HUDEP-2 (cell line): ENCODE measurements at regions not wholly inside any gene's neighbourhood (a gene's known extent, or its start where the extent isn't known, plus 50 kb on each side); places are given as distances from the start of the nearest gene placed in this dataset.

Source experiments
- DNase-seq, 76 experiments: peaks; one replicate each; lab custom pipeline; 2025; ENCODE audit not compliant: unreplicated experiment in 76 of 76; lab: John Stamatoyannopoulos, UW

DNA sequence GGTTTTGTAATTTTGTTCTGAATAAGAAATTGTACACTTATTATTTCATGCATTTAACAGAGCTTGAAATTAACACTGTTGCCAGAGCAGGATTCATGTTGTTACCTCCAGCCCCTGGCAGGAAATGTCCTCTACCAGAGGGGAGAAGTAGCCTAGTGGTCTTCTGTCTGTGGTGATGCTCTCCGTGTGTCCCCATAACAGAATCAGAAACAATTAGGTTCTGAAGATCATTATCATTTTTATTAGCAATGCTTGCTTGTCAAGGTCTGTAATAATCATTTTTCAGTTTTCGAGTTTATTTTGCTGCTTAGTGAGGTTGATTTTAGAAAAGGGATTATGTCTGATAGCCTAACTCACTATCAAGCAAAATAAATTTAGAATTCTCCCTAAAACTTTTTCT, 116.6 kb upstream of the CNTNAP5 start:
- DNase-seq: no peak

GRCh38 chr2:123912171-123912570, 112.9 kb upstream of the CNTNAP5 start:
- DNase-seq: no peak

DNA sequence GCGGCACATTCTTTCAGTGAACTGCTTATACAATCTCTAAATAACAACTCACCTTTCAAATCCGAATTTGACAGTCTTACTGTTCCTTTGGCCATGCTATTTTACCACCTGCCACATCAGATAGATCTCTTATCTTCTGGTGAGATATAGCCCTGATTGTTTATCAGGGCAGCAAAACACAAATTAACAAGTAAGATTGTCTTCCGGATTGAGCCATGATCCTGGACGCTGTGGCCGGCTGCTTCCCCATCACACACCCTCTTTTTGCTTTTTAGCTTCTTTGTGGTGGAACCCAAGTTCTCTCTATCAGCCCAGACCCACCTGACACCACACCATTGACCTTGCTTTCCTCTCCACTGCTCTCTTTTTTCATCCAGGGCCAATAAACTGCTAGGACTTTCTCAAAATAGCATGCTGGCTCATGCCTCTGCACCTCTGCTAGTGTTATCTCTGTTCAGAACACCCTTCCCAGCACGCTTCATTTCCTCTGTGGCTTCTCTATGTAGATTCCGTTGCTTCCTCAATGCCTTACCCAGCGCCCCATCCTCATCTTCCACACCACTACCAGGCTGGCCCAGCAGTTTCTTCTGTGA, 111.8 kb upstream of the CNTNAP5 start:
- no peak for DNase-seq

- no peak for DNase-seq
These were observed 109.7 kb upstream of the CNTNAP5 start for GRCh38 chr2:123915380-123915779.

- no peak for DNase-seq
These were observed 109.0 kb upstream of the CNTNAP5 start for GRCh38 chr2:123916051-123916450.

DNA sequence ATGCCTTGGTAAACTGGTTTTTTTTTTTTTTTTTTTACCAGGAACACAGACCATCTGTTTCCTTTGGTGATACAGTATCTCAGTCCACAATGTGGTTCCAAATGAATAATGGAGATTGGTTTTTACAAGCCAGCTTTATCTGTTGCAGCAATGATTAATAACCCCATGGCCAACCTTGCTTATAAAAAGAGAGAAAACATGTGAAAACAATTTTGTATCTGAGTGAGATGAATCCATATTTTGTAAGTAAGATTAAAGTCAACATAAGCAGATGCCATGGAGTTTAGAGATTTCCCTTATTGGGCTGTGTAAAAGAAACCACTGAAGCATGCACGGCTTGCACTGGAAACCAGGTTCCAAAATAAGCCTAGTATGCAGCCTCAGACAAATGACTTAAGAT, 108.6 kb upstream of the CNTNAP5 start:
- no peak for DNase-seq

- DNase-seq: no peak
These were observed 107.8 kb upstream of the CNTNAP5 start for GRCh38 chr2:123917241-123917640.

DNA sequence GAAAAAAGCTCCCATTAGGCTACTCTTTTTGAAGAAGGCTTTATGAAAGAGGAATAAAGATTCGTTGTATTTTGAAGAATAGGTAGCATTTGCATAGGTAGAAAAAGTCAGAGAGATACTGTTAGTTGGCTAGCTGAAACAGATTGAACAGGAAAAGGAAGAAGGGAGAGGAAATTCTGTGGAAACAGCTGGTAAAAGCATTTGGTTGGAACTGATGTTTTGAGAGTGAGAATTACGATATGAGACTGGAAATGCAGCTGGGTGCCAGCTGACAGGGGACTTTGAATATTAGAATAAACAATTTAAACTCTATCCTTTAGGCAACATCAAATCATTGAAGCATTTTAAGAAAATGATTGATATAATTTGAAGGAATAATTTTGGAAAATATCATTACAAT, 96.7 kb upstream of the CNTNAP5 start:
- DNase-seq: no peak

DNA sequence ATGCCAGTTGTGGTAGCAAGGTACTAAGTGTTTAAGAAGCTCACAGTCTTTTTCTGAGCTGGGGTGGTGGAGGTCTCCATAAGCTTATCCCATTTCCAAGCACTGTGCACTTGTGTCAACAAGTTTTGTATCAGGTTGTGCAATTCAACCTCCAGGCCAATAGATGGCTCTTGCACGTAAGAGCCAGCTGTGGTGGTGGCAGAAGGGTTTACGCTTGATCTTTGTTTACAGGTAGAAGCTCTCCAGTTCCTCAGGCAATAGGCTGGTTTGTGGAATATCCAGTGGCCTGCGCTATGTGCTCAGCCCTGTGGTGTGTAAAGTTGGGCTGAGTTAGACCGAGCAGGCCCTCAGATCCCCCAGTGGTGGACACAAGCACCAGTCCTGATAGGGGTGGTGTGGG, 89.7 kb upstream of the CNTNAP5 start:
- no peak for DNase-seq

DNA sequence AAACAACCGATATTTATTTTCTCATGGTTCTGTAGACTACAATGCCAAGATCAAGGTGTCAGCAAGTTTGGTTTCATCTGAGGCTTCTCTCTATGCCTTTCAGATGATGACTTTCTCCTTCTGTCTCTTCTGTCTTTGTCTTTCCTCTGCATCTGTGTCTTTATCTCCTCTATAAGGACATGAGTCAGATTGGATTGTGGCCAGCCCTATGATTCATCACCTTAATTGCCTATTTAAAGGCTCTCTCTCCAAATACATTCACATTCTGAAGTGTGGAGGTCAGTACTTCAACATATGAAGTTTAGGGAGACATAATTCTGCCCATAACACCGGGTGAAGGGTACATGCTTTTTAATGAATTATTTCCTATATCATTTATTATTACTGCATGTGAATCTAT, 71.2 kb upstream of the CNTNAP5 start:
- peak in 54 of 76 experiments; percentile 0 to 88 (median 52) for DNase-seq

DNA sequence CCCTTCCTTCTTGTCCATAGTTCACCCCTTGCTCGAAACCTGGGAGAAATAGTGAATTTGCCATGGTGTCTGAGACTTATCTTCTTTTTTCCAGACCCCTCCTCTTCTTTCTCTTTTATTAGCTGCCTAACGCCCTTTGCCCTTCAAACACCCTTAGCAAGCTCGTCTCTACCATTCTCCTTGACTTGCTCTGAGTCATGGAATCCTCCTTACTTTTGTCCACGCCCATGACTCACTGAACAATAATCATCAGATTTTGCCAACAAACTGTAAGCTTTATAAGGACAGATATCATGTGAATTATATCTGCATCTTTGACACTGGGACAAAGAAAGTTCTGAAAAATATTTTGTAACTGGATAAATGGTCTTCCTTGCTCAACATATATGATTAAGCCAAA, 67.1 kb upstream of the CNTNAP5 start:
- DNase-seq: peak in 4 of 76 experiments; percentile 9 to 41 (median 18)

DNA sequence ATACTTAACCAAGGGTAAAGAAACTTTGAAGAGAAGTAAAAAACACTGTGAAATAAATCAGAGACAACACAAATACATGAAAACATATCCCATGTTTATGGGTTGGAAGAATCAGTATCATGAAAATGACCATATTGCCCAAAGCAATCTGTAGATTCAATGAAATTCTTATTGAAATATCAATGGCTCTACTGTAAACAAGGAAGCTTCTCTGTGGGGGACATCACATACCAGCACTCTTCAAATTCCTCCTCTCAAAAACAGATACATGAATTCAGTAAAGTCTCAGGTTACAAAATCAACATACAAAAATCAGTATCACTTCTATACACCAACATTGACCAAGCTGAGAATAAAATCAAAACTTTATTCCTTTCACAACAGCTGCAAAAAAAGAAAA, 63.5 kb upstream of the CNTNAP5 start:
- DNase-seq: no peak

DNA sequence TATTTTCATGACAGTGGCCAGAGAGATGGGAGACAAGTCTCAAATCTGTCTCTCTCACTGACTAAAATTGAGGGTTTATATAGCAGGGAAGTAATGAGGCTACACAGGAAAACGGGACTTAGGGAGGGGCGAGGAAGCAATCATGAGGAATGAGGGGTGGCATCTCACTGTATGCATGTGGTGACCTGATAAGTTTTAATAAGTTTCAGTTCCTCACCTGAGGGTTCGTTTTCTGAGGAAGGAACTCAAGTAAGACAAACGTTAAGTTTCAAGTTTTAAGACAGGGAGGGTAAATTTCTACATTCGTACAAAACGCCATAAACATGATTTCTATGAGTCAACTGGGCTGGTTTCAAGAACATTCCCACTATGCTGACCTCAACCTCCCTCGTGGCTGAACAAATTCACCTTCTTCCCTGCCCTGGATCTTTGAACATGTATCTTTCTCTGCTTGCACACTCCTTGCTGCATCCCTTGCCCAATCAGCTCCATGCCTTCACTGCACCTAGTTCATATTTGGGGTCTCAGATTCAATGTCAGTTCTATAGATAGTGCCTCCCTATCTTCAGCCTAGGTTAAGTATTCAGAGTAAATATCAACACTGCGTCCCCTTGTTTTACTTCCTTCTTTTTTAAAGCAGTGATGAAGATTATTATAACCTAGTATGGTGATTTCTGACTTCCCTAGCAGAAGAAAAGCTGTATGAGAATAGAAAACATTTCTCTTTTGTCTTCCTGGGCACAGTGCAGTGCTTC, 53.3 kb upstream of the CNTNAP5 start:
- DNase-seq: no peak
